ENCODE measurements at regions not wholly inside any gene's neighbourhood (a gene's known extent, or its start where the extent isn't known, plus 50 kb on each side); places are given as distances from the start of the nearest gene placed in this dataset.

GRCh38 chr4:164009435-164009834, 514.9 kb downstream of the TMA16 start:
- no peaks in the 10 kb centered on the region for H3K27me3 ChIP-seq (ENCODE audit: control insufficient read depth, insufficient read depth, low read length)
- H3K36me3 ChIP-seq (ENCODE audit: control insufficient read depth, insufficient read depth, low read length) = no peaks in the 10 kb centered on the region
- H3K9me3 ChIP-seq (ENCODE audit: control insufficient read depth, insufficient read depth, low read length) = no peaks in the 10 kb centered on the region
- Mint-ChIP-seq H3K4me1 (no peaks in the 10 kb centered on the region), H3K36me3 (no peaks in the 10 kb centered on the region), H3K9me3 (peaks cover 3 to 16% of the 10 kb centered on the region in 2 donors), H3K4me3 (no peak overlapping the region), H3K27ac (no peak overlapping the region), H3K27me3 (ENCODE audit: low read depth in 2 of 2) (no peaks in the 10 kb centered on the region)
- intact Hi-C loops (cut with micrococcal nuclease) = no loop called here
- no peak overlapping the region for H3K27ac ChIP-seq (ENCODE audit: low read length)
- no peak for TF ChIP-seq CTCF (IDR thresholded peaks at IDR 0.05)
- DNase-seq = no peak
- H3K4me1 ChIP-seq (ENCODE audit: control insufficient read depth, insufficient read depth, low read length) = no peaks in the 10 kb centered on the region
- WGBS (ENCODE audit: insufficient coverage) = no CpG with 5 or more reads among the region's 1 CpG
- ATAC-seq = no peak
- no peak overlapping the region for H3K4me3 ChIP-seq (ENCODE audit: low read length)

DNA sequence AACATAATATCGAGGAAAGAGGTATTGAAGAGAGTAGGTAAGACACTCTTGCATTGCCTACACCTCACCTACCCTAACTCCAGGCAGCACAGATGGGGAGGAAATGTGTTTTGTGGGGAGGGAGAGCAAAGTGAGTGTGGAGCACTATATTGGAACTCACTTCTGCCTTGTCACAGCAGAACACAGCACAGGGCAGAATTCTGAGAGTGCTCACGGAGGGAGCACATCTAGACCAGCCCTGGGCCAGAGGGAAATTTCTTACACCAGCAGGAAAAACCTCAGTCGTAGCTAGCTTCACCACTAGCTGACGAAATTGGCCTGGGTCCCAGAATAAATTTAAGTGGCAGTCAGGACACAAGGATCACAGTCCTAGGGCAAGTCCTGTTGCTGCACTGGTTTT, 517.3 kb downstream of the TMA16 start:
- 74% methylated on average over 3 of the region's 4 CpGs for WGBS (ENCODE audit: insufficient coverage)

GRCh38 chr4:164012396-164013027, 518.0 kb downstream of the TMA16 start:
- Histone ChIP-seq H3K4me1 (ENCODE audit: control insufficient read depth, insufficient read depth, low read length) (no peaks in the 10 kb centered on the region), H3K27ac (ENCODE audit: low read length) (no peak overlapping the region), H3K36me3 (ENCODE audit: control insufficient read depth, insufficient read depth, low read length) (no peaks in the 10 kb centered on the region), H3K9me3 (ENCODE audit: control insufficient read depth, insufficient read depth, low read length) (no peaks in the 10 kb centered on the region), H3K4me3 (ENCODE audit: low read length) (no peak overlapping the region), H3K27me3 (ENCODE audit: control insufficient read depth, insufficient read depth, low read length) (no peaks in the 10 kb centered on the region)
- DNase-seq = peak in 1 of 2 donors; percentile 66
- Mint-ChIP-seq H3K9me3 (peaks cover 4 to 7% of the 10 kb centered on the region in 2 donors), H3K4me3 (no peak overlapping the region), H3K4me1 (no peaks in the 10 kb centered on the region), H3K27ac (no peak overlapping the region), H3K36me3 (no peaks in the 10 kb centered on the region), H3K27me3 (ENCODE audit: low read depth in 2 of 2) (no peaks in the 10 kb centered on the region)
- intact Hi-C loops (cut with micrococcal nuclease) = loop anchor here (10.0 kb wide), 1 partner anchor 528 kb away; no protein-coding TSS in a partner anchor
- ATAC-seq = peak in 2 of 3 donors; percentile 31 to 49
- WGBS (ENCODE audit: insufficient coverage) = 8% methylated on average over 3 of the region's 3 CpGs
- TF ChIP-seq CTCF (IDR thresholded peaks at IDR 0.05) = no peak

More for the DNA sequence above, 517.3 kb downstream of the TMA16 start:
- Histone ChIP-seq H3K4me1 (ENCODE audit: control insufficient read depth, insufficient read depth, low read length) (no peaks in the 10 kb centered on the region), H3K36me3 (ENCODE audit: control insufficient read depth, insufficient read depth, low read length) (no peaks in the 10 kb centered on the region), H3K27me3 (ENCODE audit: control insufficient read depth, insufficient read depth, low read length) (no peaks in the 10 kb centered on the region), H3K4me3 (ENCODE audit: low read length) (no peak overlapping the region), H3K9me3 (ENCODE audit: control insufficient read depth, insufficient read depth, low read length) (no peaks in the 10 kb centered on the region), H3K27ac (ENCODE audit: low read length) (no peak overlapping the region)
- H3K4me3 Mint-ChIP-seq = no peak overlapping the region
- no peaks in the 10 kb centered on the region for H3K4me1 Mint-ChIP-seq
- peaks cover 4 to 7% of the 10 kb centered on the region in 2 donors for H3K9me3 Mint-ChIP-seq
- H3K27ac Mint-ChIP-seq = no peak overlapping the region
- no peak for TF ChIP-seq CTCF (IDR thresholded peaks at IDR 0.05)
- ATAC-seq (no peak), DNase-seq (no peak)
- H3K27me3 Mint-ChIP-seq (ENCODE audit: low read depth in 2 of 2) = no peaks in the 10 kb centered on the region
- intact Hi-C loops (cut with micrococcal nuclease) = loop anchor here (10.0 kb wide), 1 partner anchor 527 kb away; no protein-coding TSS in a partner anchor
- no peaks in the 10 kb centered on the region for H3K36me3 Mint-ChIP-seq

GRCh38 chr4:164021947-164022346, 527.5 kb downstream of the TMA16 start:
- no peak for DNase-seq
- Mint-ChIP-seq H3K27me3 (ENCODE audit: low read depth in 2 of 2) (no peaks in the 10 kb centered on the region), H3K27ac (no peak overlapping the region), H3K4me3 (no peak overlapping the region), H3K4me1 (no peaks in the 10 kb centered on the region), H3K36me3 (peaks cover 9% of the 10 kb centered on the region), H3K9me3 (peaks cover 5 to 6% of the 10 kb centered on the region in 2 donors)
- Histone ChIP-seq H3K4me3 (ENCODE audit: low read length) (no peak overlapping the region), H3K27me3 (ENCODE audit: control insufficient read depth, insufficient read depth, low read length) (no peaks in the 10 kb centered on the region), H3K27ac (ENCODE audit: low read length) (no peak overlapping the region), H3K36me3 (ENCODE audit: control insufficient read depth, insufficient read depth, low read length) (no peaks in the 10 kb centered on the region), H3K9me3 (ENCODE audit: control insufficient read depth, insufficient read depth, low read length) (no peaks in the 10 kb centered on the region), H3K4me1 (ENCODE audit: control insufficient read depth, insufficient read depth, low read length) (no peaks in the 10 kb centered on the region)
- no peak for ATAC-seq
- no peak for TF ChIP-seq CTCF (IDR thresholded peaks at IDR 0.05)
- intact Hi-C loops (cut with micrococcal nuclease) = no loop called here

Data from natural killer cell (primary cell).